OCI-LY3 (cell line): ENCODE measurements at regions not wholly inside any gene's neighbourhood (a gene's known extent, or its start where the extent isn't known, plus 50 kb on each side); places are given as distances from the start of the nearest gene placed in this dataset.

Experiments used
- H2AFZ ChIP-seq: fragments of 200-600, 300-600 bp; shearing (Covaris generic); 2 replicates; pipeline ENCODE4 v1.6.0; 2014; ENCODE audit warnings: antibody characterized with exemption, low read depth, low read length
- H3K27ac ChIP-seq: fragments of 200-600, 300-600 bp; sonication (generic); 2 replicates; pipeline ENCODE4 v1.5.1; 2014; ENCODE audit warnings: mild to moderate bottlenecking, low read length, moderate library complexity, mixed read lengths
- H3K27me3 ChIP-seq: fragments of 200-600, 300-600 bp; sonication (generic); 2 replicates; pipeline ENCODE4 v1.6.1; 2014; ENCODE audit warnings: low read depth, low read length, mixed read lengths
- H3K36me3 ChIP-seq: fragments of 200-600, 300-600 bp; sonication (generic); replicated peaks from 2 replicates; pipeline ENCODE3; 2014; ENCODE audit warnings: low read depth, low read length, mixed read lengths
- H3K4me1 ChIP-seq: fragments of 300-600, 200-600 bp; sonication (generic); 2 replicates; pipeline ENCODE4 v1.6.1; 2014; ENCODE audit warnings: low read length, mixed read lengths
- H3K4me2 ChIP-seq: fragments of 200-600, 300-600 bp; sonication (generic); 2 replicates; pipeline ENCODE4 v1.6.1; 2014; ENCODE audit warnings: low read length, mixed read lengths
- H3K4me3 ChIP-seq: fragments of 300-600, 200-600 bp; sonication (generic); 2 replicates; pipeline ENCODE4 v1.5.1; 2014; ENCODE audit warnings: antibody characterized with exemption, mild to moderate bottlenecking, low read length, moderate library complexity
- H3K79me2 ChIP-seq: fragments of 300-600, 200-600 bp; shearing (Covaris generic); 2 replicates; pipeline ENCODE4 v1.6.1; 2014; ENCODE audit warnings: mild to moderate bottlenecking, low read length, mixed read lengths
- H3K9ac ChIP-seq: fragments of 300-600, 200-600 bp; shearing (Covaris generic); 2 replicates; pipeline ENCODE4 v1.6.0; 2014; ENCODE audit warnings: mild to moderate bottlenecking, low read length, moderate library complexity
- H3K9me3 ChIP-seq: fragments of 200-600, 300-600 bp; shearing (Covaris generic); 2 replicates; pipeline ENCODE4 v1.6.1; 2014; ENCODE audit warnings: low read length, mixed read lengths; ENCODE audit not compliant: insufficient read depth
- H4K20me1 ChIP-seq: fragments of 200-600, 300-600 bp; sonication (generic); 2 replicates; pipeline ENCODE4 v1.6.1; 2016; ENCODE audit warnings: low read length, mixed read lengths; ENCODE audit not compliant: insufficient read depth
- CTCF ChIP-seq: fragments of 200-600, 300-600 bp; sonication (generic); IDR thresholded peaks from 2 replicates; pipeline ENCODE4 v1.5.1; 2014; ENCODE audit warnings: antibody characterized with exemption, low read length, low read depth
- EZH2phosphoT487 ChIP-seq: fragments of 200-600 bp; shearing (Covaris generic); IDR thresholded peaks from 2 replicates; pipeline ENCODE4 v1.6.1; 2018; ENCODE audit warnings: antibody characterized with exemption, mixed run types, low read depth

- H3K4me2 ChIP-seq = no peak overlapping the region
- no peaks in the 10 kb centered on the region for H4K20me1 ChIP-seq
- H3K4me3 ChIP-seq = no peak overlapping the region
- H3K9ac ChIP-seq = no peak overlapping the region
- H3K27ac ChIP-seq = no peak overlapping the region
- no peak overlapping the region for H2AFZ ChIP-seq
- no peaks in the 10 kb centered on the region for H3K79me2 ChIP-seq
- no peaks in the 10 kb centered on the region for H3K36me3 ChIP-seq
- no peaks in the 10 kb centered on the region for H3K4me1 ChIP-seq
- TF ChIP-seq CTCF = no peak
- no peak for TF ChIP-seq EZH2phosphoT487
- peaks cover 3% of the 10 kb centered on the region; the same call in 1 of the 2 replicates for H3K9me3 ChIP-seq
- peaks cover 4% of the 10 kb centered on the region; the same call in 1 of the 2 replicates for H3K27me3 ChIP-seq
Observed at GRCh38 chr2:766255-766654, 89.0 kb upstream of the TMEM18 start.

DNA sequence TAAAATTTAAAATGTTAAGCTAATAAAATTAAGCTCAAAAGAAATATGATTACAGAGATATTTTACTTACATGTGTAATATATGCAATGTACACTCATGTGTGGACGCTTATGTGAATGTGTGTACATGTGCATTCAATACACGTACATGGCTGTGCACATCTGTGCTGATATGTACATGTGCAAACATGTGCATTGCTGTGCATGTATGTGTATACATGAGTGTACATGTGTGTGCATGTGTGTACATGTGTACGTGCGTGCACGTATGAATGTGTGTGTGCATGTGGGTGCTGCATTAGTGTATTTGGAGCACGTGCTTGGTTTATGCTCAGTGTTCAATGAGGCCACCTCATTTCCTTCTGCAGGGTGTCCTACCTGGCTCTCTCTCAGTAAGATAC is 88.2 kb upstream of the TMEM18 start:
- H3K4me2 ChIP-seq = no peak overlapping the region
- TF ChIP-seq EZH2phosphoT487 (no peak), CTCF (no peak)
- H3K9me3 ChIP-seq = peaks cover 3% of the 10 kb centered on the region; the same call in 1 of the 2 replicates
- no peaks in the 10 kb centered on the region for H4K20me1 ChIP-seq
- H3K4me3 ChIP-seq = no peak overlapping the region
- peaks cover 9% of the 10 kb centered on the region; the same call in 1 of the 2 replicates for H3K27me3 ChIP-seq
- no peaks in the 10 kb centered on the region for H3K4me1 ChIP-seq
- no peaks in the 10 kb centered on the region for H3K36me3 ChIP-seq
- no peak overlapping the region for H3K9ac ChIP-seq
- H2AFZ ChIP-seq = no peak overlapping the region
- H3K79me2 ChIP-seq = no peaks in the 10 kb centered on the region
- no peak overlapping the region for H3K27ac ChIP-seq

DNA sequence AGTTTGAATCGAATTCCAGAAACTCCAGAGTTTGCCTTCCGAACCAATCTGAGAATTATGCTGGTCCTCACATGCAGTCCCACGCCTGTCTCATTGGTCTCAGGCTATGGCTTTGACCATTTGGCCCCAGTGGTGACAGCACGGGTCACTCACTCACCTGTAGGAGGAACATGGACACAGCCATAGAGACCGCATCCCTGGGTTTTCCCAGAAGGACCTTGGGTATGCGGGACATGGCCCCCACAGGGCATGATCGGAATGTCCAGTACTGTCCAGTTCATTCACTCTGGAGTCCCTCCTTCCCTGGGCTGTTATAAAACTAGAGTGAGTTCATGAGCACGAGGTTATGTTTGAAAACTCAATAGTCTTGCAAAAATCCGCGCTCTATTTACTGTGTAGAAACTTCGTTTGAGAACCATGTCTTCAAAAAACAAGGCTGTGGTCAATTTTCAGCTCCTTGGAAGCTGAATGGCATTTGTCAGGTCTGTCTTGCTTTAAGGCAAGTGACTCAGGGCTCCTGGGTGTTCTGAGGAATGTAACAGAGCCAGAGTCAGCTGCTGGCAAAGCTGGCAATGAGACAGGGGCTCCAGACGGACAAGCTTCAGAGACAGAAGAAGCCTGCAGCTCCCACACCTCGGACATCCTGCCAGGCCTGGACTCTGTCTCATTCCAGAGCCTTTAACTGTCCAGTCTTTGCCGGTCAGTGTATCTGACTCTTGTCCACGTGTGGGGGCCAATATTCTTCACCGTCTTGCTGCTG is 86.7 kb upstream of the TMEM18 start:
- Histone ChIP-seq H3K4me3 (no peak overlapping the region), H3K36me3 (no peaks in the 10 kb centered on the region), H3K9me3 (no peaks in the 10 kb centered on the region), H3K4me2 (no peak overlapping the region), H4K20me1 (no peaks in the 10 kb centered on the region), H3K27ac (no peak overlapping the region), H3K27me3 (peaks cover 13% of the 10 kb centered on the region; the same call in 1 of the 2 replicates), H3K9ac (no peak overlapping the region), H2AFZ (no peak overlapping the region), H3K79me2 (no peaks in the 10 kb centered on the region), H3K4me1 (no peaks in the 10 kb centered on the region)
- TF ChIP-seq EZH2phosphoT487 (no peak), CTCF (no peak)

GRCh38 chr2:762646-763045 is 85.4 kb upstream of the TMEM18 start:
- Histone ChIP-seq H4K20me1 (no peaks in the 10 kb centered on the region), H3K4me2 (no peak overlapping the region), H3K27ac (no peak overlapping the region)

More at GRCh38 chr2:762646-763045, 85.4 kb upstream of the TMEM18 start:
- TF ChIP-seq CTCF (no peak), EZH2phosphoT487 (no peak)
- Histone ChIP-seq H3K4me1 (no peaks in the 10 kb centered on the region), H3K79me2 (no peaks in the 10 kb centered on the region), H3K9me3 (no peaks in the 10 kb centered on the region), H2AFZ (no peak overlapping the region), H3K4me3 (no peak overlapping the region), H3K36me3 (no peaks in the 10 kb centered on the region), H3K9ac (no peak overlapping the region), H3K27me3 (peaks cover 13% of the 10 kb centered on the region; the same call in 1 of the 2 replicates)
